GM12864 (cell line): ENCODE measurements at regions not wholly inside any gene's neighbourhood (a gene's known extent, or its start where the extent isn't known, plus 50 kb on each side); places are given as distances from the start of the nearest gene placed in this dataset.

Experiments
- DNase-seq: peaks from one replicate; pipeline ENCODE4 v3.0.0-alpha.2; 2011; ENCODE audit warnings: low read depth
- H3K4me3 ChIP-seq: 2 replicates; pipeline ENCODE4 v1.5.1; 2011; ENCODE audit warnings: mild to moderate bottlenecking, low read depth, low read length, control low read depth
- CTCF ChIP-seq: IDR thresholded peaks from 2 replicates; pipeline ENCODE4 v1.5.1; 2011; ENCODE audit warnings: low read depth, mild to moderate bottlenecking, moderate library complexity, low read length, control low read depth, inconsistent platforms; ENCODE audit errors: missing control alignments

DNA sequence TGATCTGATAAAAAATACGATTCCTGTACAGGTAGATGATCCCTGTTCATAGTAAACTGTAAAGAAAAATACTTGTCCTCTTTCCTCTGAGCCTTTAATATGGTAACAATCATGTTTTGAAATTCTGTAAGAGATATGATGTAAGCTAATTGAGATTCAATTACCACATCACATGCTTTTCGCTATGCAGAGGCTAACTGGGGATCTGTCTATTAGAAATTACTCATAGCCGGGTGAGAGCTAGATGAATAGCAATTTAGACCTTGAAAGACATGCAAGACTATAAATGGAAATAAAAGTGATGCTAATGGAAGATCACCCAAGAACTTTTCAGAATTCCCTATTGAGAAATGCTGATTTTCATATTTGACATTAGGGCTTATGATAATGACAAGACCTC, 579.9 kb upstream of the ZNF717 start:
- DNase-seq = no peak
- TF ChIP-seq CTCF = no peak
- H3K4me3 ChIP-seq = no peak overlapping the region

- H3K4me3 ChIP-seq = no peak overlapping the region
- DNase-seq = no peak
- TF ChIP-seq CTCF = no peak
These were observed 581.9 kb upstream of the ZNF717 start for GRCh38 chr3:76367281-76367680.

GRCh38 chr3:76369170-76369569, 583.8 kb upstream of the ZNF717 start:
- no peak for DNase-seq
- H3K4me3 ChIP-seq = no peak overlapping the region

DNA sequence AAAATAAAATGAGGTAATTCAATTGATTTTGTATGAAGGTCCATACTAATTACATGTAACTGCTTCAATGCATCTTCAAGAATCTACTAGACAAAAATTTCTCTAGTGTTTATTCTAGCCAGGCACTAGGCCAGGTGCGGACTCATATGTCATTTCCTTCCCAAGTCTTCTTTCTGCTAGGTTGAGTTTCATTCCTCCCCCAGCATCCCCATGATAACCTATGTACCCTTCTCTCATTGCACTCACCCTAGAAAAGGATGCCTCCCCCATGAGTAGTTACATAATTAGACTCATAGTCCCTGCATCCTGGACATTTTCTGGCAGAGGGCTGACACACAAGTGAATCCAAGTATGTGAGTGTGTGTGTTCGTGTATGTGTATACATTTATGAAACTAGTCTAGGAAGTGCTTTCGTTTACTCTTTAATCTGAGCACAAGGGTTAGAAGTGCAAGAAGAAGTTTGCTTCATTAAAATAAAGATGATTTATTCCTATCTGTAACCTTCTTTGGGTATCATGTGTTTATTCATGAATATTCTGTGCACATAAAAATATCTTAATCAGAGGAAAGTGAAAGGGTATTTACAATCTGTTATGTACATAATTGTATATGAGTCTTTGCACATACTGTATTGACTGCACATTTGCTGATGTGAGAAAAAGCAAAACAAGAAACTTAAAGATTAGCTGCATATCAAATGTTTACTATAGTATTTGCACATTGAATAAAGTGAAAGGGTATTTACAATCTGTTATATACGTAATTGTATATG, 585.6 kb upstream of the ZNF717 start:
- no peak for DNase-seq
- TF ChIP-seq CTCF = no peak
- H3K4me3 ChIP-seq = no peak overlapping the region

More at GRCh38 chr3:76369170-76369569, 583.8 kb upstream of the ZNF717 start:
- TF ChIP-seq CTCF = no peak

- no peak for TF ChIP-seq CTCF
- no peak overlapping the region for H3K4me3 ChIP-seq
- no peak for DNase-seq
These were observed 587.1 kb upstream of the ZNF717 start for GRCh38 chr3:76372497-76372896.

- DNase-seq = no peak
- TF ChIP-seq CTCF = no peak
- no peak overlapping the region for H3K4me3 ChIP-seq
These were observed 591.7 kb upstream of the ZNF717 start for GRCh38 chr3:76377074-76377473.

DNA sequence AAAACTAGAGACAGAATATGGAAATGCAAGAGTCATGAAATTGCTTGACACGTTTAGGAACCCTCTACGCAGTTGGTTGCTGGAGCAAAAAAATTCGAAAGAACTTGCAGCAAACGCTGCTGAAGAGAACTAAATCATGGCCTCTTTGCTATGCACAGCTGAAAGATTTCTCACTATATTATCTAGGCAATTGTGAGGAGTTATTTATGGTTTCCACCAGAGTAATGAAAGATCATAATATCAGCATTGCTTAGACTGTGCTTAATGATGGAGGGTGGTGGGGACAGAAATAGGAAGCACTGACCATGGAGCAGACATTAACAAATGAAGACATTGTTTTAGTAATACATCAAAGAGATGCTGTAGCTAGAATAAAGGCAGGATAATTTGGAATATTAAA, 593.4 kb upstream of the ZNF717 start:
- TF ChIP-seq CTCF = no peak
- no peak overlapping the region for H3K4me3 ChIP-seq
- no peak for DNase-seq
